Heart left ventricle (tissue), 13 donors: ENCODE measurements at regions not wholly inside any gene's neighbourhood (a gene's known extent, or its start where the extent isn't known, plus 50 kb on each side); places are given as distances from the start of the nearest gene placed in this dataset.

Experiments used
- CTCF ChIP-seq, 12 donors: fragments of 200-600 bp; sonication (generic) in 4 of 12; IDR thresholded peaks; one replicate each; pipeline versions ENCODE4 v1.5.0 to v1.8.0; 2018 to 2022; ENCODE audit warnings: antibody characterized with exemption in 12 of 12, mild to moderate bottlenecking in 5 of 12
- POLR2A ChIP-seq, 2 donors: fragments of 450-650 bp; IDR thresholded peaks; one replicate each; pipeline ENCODE4 v1.6.1; 2017; ENCODE audit warnings: antibody characterized with exemption in 2 of 2, mild to moderate bottlenecking in 2 of 2, moderate library complexity in 2 of 2
- donor health status: ischemic (EF 13 %, LVEDD 7.1; RV severe dilation, severe dysfunction).
- donor health status: DM: no; HTN: yes; CAD: no.
- donor health status: DM: no; HTN: no; CAD: no.
- donor health status: ischemic (EF 25% LVEDD 6.9; RV normal size, moderate dysfunction).
- donor health status: ischemic (EF 25% LVEDD 5.7; RV mildly dilated, moderate dysfunction).
- donor health status: ischemic (EF 35%, LVEDD 5.7; RV mildly dilated, moderate dysfunction).
- donor health status: nonischemic (EF 11% LVEDD 7.7; RV severe dilation, severe dysfunction).
- donor health status: DM: yes; HTN: yes; CAD: no.
- donor health status: PGD.
- donor health status: ischemic (EF 29% LVEDD 5.4; RV normal size, mild dysfunction).
- donor health status: nonischemic (EF 23%, LVEDD 6.1; RV moderate dilation, normal function).

GRCh38 chr9:119853126-119853525, 483.9 kb upstream of the BRINP1 start:
- TF ChIP-seq CTCF (IDR thresholded peaks at IDR 0.05) (no peak), POLR2A (IDR thresholded peaks at IDR 0.05) (no peak)
